ENCODE measurements at regions not wholly inside any gene's neighbourhood (a gene's known extent, or its start where the extent isn't known, plus 50 kb on each side); places are given as distances from the start of the nearest gene placed in this dataset.

DNA sequence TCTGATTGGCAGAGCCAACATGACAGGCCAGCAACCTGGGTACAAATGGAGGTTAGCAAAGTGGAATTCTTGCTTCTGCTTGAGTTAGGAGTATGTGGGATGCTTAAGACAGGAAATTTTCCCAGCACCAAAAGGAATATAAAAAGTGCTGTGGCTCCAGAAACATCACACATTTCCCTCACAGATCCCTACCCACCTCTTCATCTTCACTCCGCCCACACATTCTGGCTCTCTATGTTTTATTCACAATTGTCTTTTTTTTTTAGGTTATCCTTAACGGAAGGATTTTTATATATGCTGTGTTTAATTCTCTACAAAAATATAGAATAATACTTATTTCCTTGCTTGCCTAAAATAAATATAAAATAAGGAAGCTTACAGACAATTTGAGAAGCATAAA is 563.3 kb upstream of the HS3ST5 start:
- Histone ChIP-seq H3K4me1 (replicated peaks in 1 of 2; ENCODE audit: control insufficient read depth in 2 of 2, insufficient read depth in 2 of 2, low read length in 2 of 2) (no peaks in the 10 kb centered on the region), H3K27ac (ENCODE audit: extremely low read depth, low read depth, low read length) (no peak overlapping the region), H3K4me2 (ENCODE audit: insufficient read depth, low read length) (no peak overlapping the region), H3K4me3 (no peak overlapping the region), H2AFZ (ENCODE audit: low read depth, low read length) (no peak overlapping the region), H3K9me3 (replicated peaks; ENCODE audit: control insufficient read depth, insufficient read depth, low read depth, low read length) (no peaks in the 10 kb centered on the region), H3K9me1 (ENCODE audit: control insufficient read depth, insufficient read depth, low read length) (no peaks in the 10 kb centered on the region), H3K79me2 (ENCODE audit: control insufficient read depth, insufficient read depth, low read length) (no peaks in the 10 kb centered on the region), H3K36me3 (ENCODE audit: control insufficient read depth, insufficient read depth, low read length) (no peaks in the 10 kb centered on the region), H3K27me3 (ENCODE audit: control insufficient read depth in 2 of 2, insufficient read depth in 2 of 2, low read length in 2 of 2) (no peaks in the 10 kb centered on the region), H3K9ac (ENCODE audit: insufficient read depth in 1 of 2, low read depth in 2 of 2, low read length in 2 of 2) (no peak overlapping the region), H4K20me1 (replicated peaks; ENCODE audit: control insufficient read depth, insufficient read depth, low read length) (no peaks in the 10 kb centered on the region)
- in situ Hi-C loops (cut with MboI) = no loop called here
- no peak for ATAC-seq
- POLR2A ChIA-PET = no interaction called here
- CTCF ChIA-PET (ENCODE audit: low intra/inter-chr PET ratio) = no interaction called here
- 0% methylated on average over 2 of the region's 2 CpGs for WGBS (ENCODE audit: insufficient coverage, low coverage, missing lambda C conversion rate)
- no peak for TF ChIP-seq DPF2 (IDR thresholded peaks at IDR 0.05)
- TF ChIP-seq TCF7 (IDR thresholded peaks at IDR 0.05; ENCODE audit: borderline replicate concordance) = no peak
- FAIRE-seq = no peak
- no peak for DNase-seq (ENCODE audit: extremely low read depth in 1 of 4, low spot score in 3 of 4)
- intact Hi-C loops (cut with micrococcal nuclease) = no loop called here
- no TSS peak for BruUV-seq (replicated peaks)

DNA sequence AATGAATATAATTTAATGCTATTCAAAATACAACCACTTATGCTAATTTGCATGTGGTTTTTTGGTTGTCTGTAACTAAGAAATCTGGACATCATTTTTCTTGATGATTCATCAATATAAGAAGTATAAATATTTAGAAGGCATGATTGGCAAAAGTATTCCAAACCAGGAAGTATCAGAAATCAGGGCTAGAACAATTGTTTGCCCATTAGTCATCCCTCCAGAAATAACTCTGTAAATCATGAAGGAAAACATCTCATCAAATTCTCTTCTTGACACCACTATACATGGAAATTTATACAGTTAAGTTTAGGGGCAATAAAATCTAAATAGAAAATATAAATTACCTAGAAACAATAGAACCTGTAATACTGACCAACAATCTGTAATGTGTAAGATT is 554.7 kb upstream of the HS3ST5 start:
- H3K4me2 ChIP-seq (ENCODE audit: insufficient read depth, low read length) = no peak overlapping the region
- no peaks in the 10 kb centered on the region for H3K4me1 ChIP-seq (replicated peaks in 1 of 2; ENCODE audit: control insufficient read depth in 2 of 2, insufficient read depth in 2 of 2, low read length in 2 of 2)
- no peaks in the 10 kb centered on the region for H3K27me3 ChIP-seq (ENCODE audit: control insufficient read depth in 2 of 2, insufficient read depth in 2 of 2, low read length in 2 of 2)
- TF ChIP-seq ZNF316 (IDR thresholded peaks at IDR 0.05) (0 out of 2 replicates have a peak, but pooled peaks have one; percentile 35), WHSC1 (IDR thresholded peaks at IDR 0.05; ENCODE audit: low read length) (no peak)
- in situ Hi-C loops (cut with MboI) = no loop called here
- H3K9me3 ChIP-seq (replicated peaks; ENCODE audit: control insufficient read depth, insufficient read depth, low read depth, low read length) = no peaks in the 10 kb centered on the region
- no peak for DNase-seq (ENCODE audit: extremely low read depth in 1 of 4, low spot score in 3 of 4)
- H3K9ac ChIP-seq (ENCODE audit: insufficient read depth in 1 of 2, low read depth in 2 of 2, low read length in 2 of 2) = no peak overlapping the region
- no peaks in the 10 kb centered on the region for H4K20me1 ChIP-seq (replicated peaks; ENCODE audit: control insufficient read depth, insufficient read depth, low read length)
- no peaks in the 10 kb centered on the region for H3K36me3 ChIP-seq (ENCODE audit: control insufficient read depth, insufficient read depth, low read length)
- no peak for FAIRE-seq
- intact Hi-C loops (cut with micrococcal nuclease) = no loop called here
- no peak overlapping the region for H2AFZ ChIP-seq (ENCODE audit: low read depth, low read length)
- H3K79me2 ChIP-seq (ENCODE audit: control insufficient read depth, insufficient read depth, low read length) = no peaks in the 10 kb centered on the region
- ATAC-seq = no peak
- CTCF ChIA-PET (ENCODE audit: low intra/inter-chr PET ratio) = no interaction called here
- POLR2A ChIA-PET = no interaction called here
- H3K27ac ChIP-seq (ENCODE audit: extremely low read depth, low read depth, low read length) = no peak overlapping the region
- no TSS peak for BruUV-seq (replicated peaks)
- no peaks in the 10 kb centered on the region for H3K9me1 ChIP-seq (ENCODE audit: control insufficient read depth, insufficient read depth, low read length)
- H3K4me3 ChIP-seq = no peak overlapping the region

Data from K562 (cell line).